Activated naive CD4-positive, alpha-beta T cell treated with anti-CD3 and anti-CD28 coated beads for 36 hours (primary cell): ENCODE measurements at regions not wholly inside any gene's neighbourhood (a gene's known extent, or its start where the extent isn't known, plus 50 kb on each side); places are given as distances from the start of the nearest gene placed in this dataset.

Experiments used
- CTCF ChIA-PET: fragments of 350-600 bp; sonication (Branson Sonifier 250); formaldehyde crosslinking; loops from one replicate; lab custom pipeline; 2021; ENCODE audit warnings: antibody characterized with exemption; lab: Charles Lee
- DNase-seq: peaks from one replicate; pipeline ENCODE4 v3.0.0-alpha.2; 2020
- H3K27ac Mint-ChIP-seq: one replicate; pipeline ENCODE4 v1.8.0; 2021; ENCODE audit warnings: mild to moderate bottlenecking, mixed read lengths
- H3K27me3 Mint-ChIP-seq: one replicate; pipeline ENCODE4 v1.8.0; 2021; ENCODE audit warnings: low read depth, mixed read lengths
- H3K36me3 Mint-ChIP-seq: one replicate; pipeline ENCODE4 v1.8.0; 2021; ENCODE audit warnings: low read depth, mixed read lengths
- H3K4me1 Mint-ChIP-seq: one replicate; pipeline ENCODE4 v1.8.0; 2021; ENCODE audit warnings: low read depth, mixed read lengths
- H3K4me3 Mint-ChIP-seq: one replicate; pipeline ENCODE4 v1.8.0; 2021; ENCODE audit warnings: mild to moderate bottlenecking, moderate library complexity, mixed read lengths
- H3K9me3 Mint-ChIP-seq: one replicate; pipeline ENCODE4 v1.8.0; 2021; ENCODE audit warnings: mixed read lengths
- intact Hi-C: fragments of 100-400 bp; cut with micrococcal nuclease; formaldehyde crosslinking; loops from one replicate; pipeline ENCODE4 v1.15.1; 2023

GRCh38 chr20:12614764-12615163 is 394.0 kb upstream of the SPTLC3 start:
- no peak overlapping the region for H3K27ac Mint-ChIP-seq
- peaks cover 2% of the 10 kb centered on the region for H3K9me3 Mint-ChIP-seq
- H3K36me3 Mint-ChIP-seq: no peaks in the 10 kb centered on the region
- no peaks in the 10 kb centered on the region for H3K4me1 Mint-ChIP-seq
- DNase-seq: no peak
- no peak overlapping the region for H3K4me3 Mint-ChIP-seq
- intact Hi-C loops: no loop called here
- CTCF ChIA-PET: no interaction called here
- no peaks in the 10 kb centered on the region for H3K27me3 Mint-ChIP-seq

GRCh38 chr20:12617076-12617475 is 391.7 kb upstream of the SPTLC3 start:
- no peaks in the 10 kb centered on the region for H3K36me3 Mint-ChIP-seq
- no peak for DNase-seq
- H3K9me3 Mint-ChIP-seq: peaks cover 2% of the 10 kb centered on the region
- no peaks in the 10 kb centered on the region for H3K27me3 Mint-ChIP-seq
- no peak overlapping the region for H3K4me3 Mint-ChIP-seq
- intact Hi-C loops: no loop called here
- CTCF ChIA-PET: interaction anchor here (1.6 kb wide), 1 partner anchor 14 kb away, joined by 3 read pairs; no protein-coding TSS in a partner anchor
- no peak overlapping the region for H3K27ac Mint-ChIP-seq
- no peaks in the 10 kb centered on the region for H3K4me1 Mint-ChIP-seq

- intact Hi-C loops: no loop called here
- peaks cover 8% of the 10 kb centered on the region for H3K9me3 Mint-ChIP-seq
- CTCF ChIA-PET: no interaction called here
- DNase-seq: no peak
- H3K36me3 Mint-ChIP-seq: no peaks in the 10 kb centered on the region
- no peaks in the 10 kb centered on the region for H3K4me1 Mint-ChIP-seq
- no peak overlapping the region for H3K27ac Mint-ChIP-seq
- no peak overlapping the region for H3K4me3 Mint-ChIP-seq
- no peaks in the 10 kb centered on the region for H3K27me3 Mint-ChIP-seq
Observed at GRCh38 chr20:12623870-12624269, 384.9 kb upstream of the SPTLC3 start.

GRCh38 chr20:12627485-12627884 is 381.3 kb upstream of the SPTLC3 start:
- H3K4me3 Mint-ChIP-seq: no peak overlapping the region
- H3K36me3 Mint-ChIP-seq: no peaks in the 10 kb centered on the region
- no peaks in the 10 kb centered on the region for H3K27me3 Mint-ChIP-seq
- no peak for DNase-seq
- CTCF ChIA-PET: no interaction called here
- H3K4me1 Mint-ChIP-seq: no peaks in the 10 kb centered on the region
- no peak overlapping the region for H3K27ac Mint-ChIP-seq
- H3K9me3 Mint-ChIP-seq: peaks cover 6% of the 10 kb centered on the region
- intact Hi-C loops: no loop called here

GRCh38 chr20:12638633-12639312 is 370.0 kb upstream of the SPTLC3 start:
- no peak overlapping the region for H3K27ac Mint-ChIP-seq
- H3K4me3 Mint-ChIP-seq: no peak overlapping the region
- H3K27me3 Mint-ChIP-seq: no peaks in the 10 kb centered on the region
- H3K36me3 Mint-ChIP-seq: no peaks in the 10 kb centered on the region
- DNase-seq: no peak
- intact Hi-C loops: no loop called here
- H3K9me3 Mint-ChIP-seq: peaks cover 1% of the 10 kb centered on the region
- CTCF ChIA-PET: no interaction called here
- no peaks in the 10 kb centered on the region for H3K4me1 Mint-ChIP-seq

GRCh38 chr20:12640251-12640650 is 368.5 kb upstream of the SPTLC3 start:
- DNase-seq: no peak
- intact Hi-C loops: no loop called here
- H3K27me3 Mint-ChIP-seq: no peaks in the 10 kb centered on the region
- no peaks in the 10 kb centered on the region for H3K4me1 Mint-ChIP-seq
- H3K27ac Mint-ChIP-seq: no peak overlapping the region
- H3K36me3 Mint-ChIP-seq: no peaks in the 10 kb centered on the region
- CTCF ChIA-PET: no interaction called here
- peaks cover 1% of the 10 kb centered on the region for H3K9me3 Mint-ChIP-seq
- H3K4me3 Mint-ChIP-seq: no peak overlapping the region

GRCh38 chr20:12641619-12642018 is 367.2 kb upstream of the SPTLC3 start:
- no peak overlapping the region for H3K27ac Mint-ChIP-seq
- no peak for DNase-seq
- intact Hi-C loops: no loop called here
- peaks cover 1% of the 10 kb centered on the region for H3K9me3 Mint-ChIP-seq
- no peaks in the 10 kb centered on the region for H3K4me1 Mint-ChIP-seq
- H3K36me3 Mint-ChIP-seq: no peaks in the 10 kb centered on the region
- CTCF ChIA-PET: no interaction called here
- no peaks in the 10 kb centered on the region for H3K27me3 Mint-ChIP-seq
- no peak overlapping the region for H3K4me3 Mint-ChIP-seq

GRCh38 chr20:12644461-12644860 is 364.3 kb upstream of the SPTLC3 start:
- no peaks in the 10 kb centered on the region for H3K36me3 Mint-ChIP-seq
- DNase-seq: no peak
- no peaks in the 10 kb centered on the region for H3K4me1 Mint-ChIP-seq
- no peak overlapping the region for H3K27ac Mint-ChIP-seq
- intact Hi-C loops: no loop called here
- no peaks in the 10 kb centered on the region for H3K27me3 Mint-ChIP-seq
- H3K4me3 Mint-ChIP-seq: no peak overlapping the region
- peaks cover 4% of the 10 kb centered on the region for H3K9me3 Mint-ChIP-seq
- CTCF ChIA-PET: no interaction called here

GRCh38 chr20:12649234-12649633 is 359.5 kb upstream of the SPTLC3 start:
- H3K9me3 Mint-ChIP-seq: peaks cover 4% of the 10 kb centered on the region
- CTCF ChIA-PET: no interaction called here
- no peak overlapping the region for H3K4me3 Mint-ChIP-seq
- H3K36me3 Mint-ChIP-seq: no peaks in the 10 kb centered on the region
- H3K27ac Mint-ChIP-seq: no peak overlapping the region
- intact Hi-C loops: no loop called here
- no peaks in the 10 kb centered on the region for H3K4me1 Mint-ChIP-seq
- DNase-seq: no peak
- H3K27me3 Mint-ChIP-seq: peaks cover 2% of the 10 kb centered on the region

- Mint-ChIP-seq H3K27me3 (peaks cover 2% of the 10 kb centered on the region), H3K4me1 (no peaks in the 10 kb centered on the region), H3K4me3 (no peak overlapping the region), H3K27ac (no peak overlapping the region), H3K9me3 (peaks cover 6% of the 10 kb centered on the region), H3K36me3 (no peaks in the 10 kb centered on the region)
- CTCF ChIA-PET: no interaction called here
- intact Hi-C loops: no loop called here
- no peak for DNase-seq
Observed at GRCh38 chr20:12653642-12654041, 355.1 kb upstream of the SPTLC3 start.

GRCh38 chr20:12659942-12660341 is 348.8 kb upstream of the SPTLC3 start:
- DNase-seq: no peak
- intact Hi-C loops: no loop called here
- Mint-ChIP-seq H3K9me3 (peaks cover 5% of the 10 kb centered on the region), H3K4me3 (no peak overlapping the region), H3K27ac (no peak overlapping the region), H3K36me3 (no peaks in the 10 kb centered on the region), H3K4me1 (no peaks in the 10 kb centered on the region), H3K27me3 (no peaks in the 10 kb centered on the region)
- CTCF ChIA-PET: no interaction called here

- Mint-ChIP-seq H3K27ac (no peak overlapping the region), H3K36me3 (no peaks in the 10 kb centered on the region), H3K9me3 (peaks cover 5% of the 10 kb centered on the region), H3K4me3 (no peak overlapping the region), H3K4me1 (no peaks in the 10 kb centered on the region), H3K27me3 (no peaks in the 10 kb centered on the region)
- intact Hi-C loops: no loop called here
- no peak for DNase-seq
- CTCF ChIA-PET: no interaction called here
Observed at GRCh38 chr20:12660918-12661317, 347.9 kb upstream of the SPTLC3 start.

GRCh38 chr20:12670301-12670700 is 338.5 kb upstream of the SPTLC3 start:
- CTCF ChIA-PET: interaction anchor here (0.9 kb wide), 1 partner anchor 38 kb away, joined by 3 read pairs; no protein-coding TSS in a partner anchor
- Mint-ChIP-seq H3K4me3 (no peak overlapping the region), H3K36me3 (no peaks in the 10 kb centered on the region)

More at GRCh38 chr20:12670301-12670700, 338.5 kb upstream of the SPTLC3 start:
- H3K9me3 Mint-ChIP-seq: peaks cover 7% of the 10 kb centered on the region
- no peaks in the 10 kb centered on the region for H3K4me1 Mint-ChIP-seq
- no peak overlapping the region for H3K27ac Mint-ChIP-seq
- intact Hi-C loops: no loop called here
- H3K27me3 Mint-ChIP-seq: no peaks in the 10 kb centered on the region
- DNase-seq: no peak
